Superior temporal gyrus (tissue), 1 donor: ENCODE measurements at regions not wholly inside any gene's neighbourhood (a gene's known extent, or its start where the extent isn't known, plus 50 kb on each side); places are given as distances from the start of the nearest gene placed in this dataset.

Experiments
- DNase-seq: peaks from one replicate; pipeline ENCODE4 v3.0.0-alpha.2; 2016; ENCODE audit errors: extremely low spot score

- DNase-seq: no peak
Observed at GRCh38 chr6:47360388-47360787, 50.7 kb upstream of the TNFRSF21 start.

- no peak for DNase-seq
Observed at GRCh38 chr6:47362857-47363461, 53.3 kb upstream of the TNFRSF21 start.

DNA sequence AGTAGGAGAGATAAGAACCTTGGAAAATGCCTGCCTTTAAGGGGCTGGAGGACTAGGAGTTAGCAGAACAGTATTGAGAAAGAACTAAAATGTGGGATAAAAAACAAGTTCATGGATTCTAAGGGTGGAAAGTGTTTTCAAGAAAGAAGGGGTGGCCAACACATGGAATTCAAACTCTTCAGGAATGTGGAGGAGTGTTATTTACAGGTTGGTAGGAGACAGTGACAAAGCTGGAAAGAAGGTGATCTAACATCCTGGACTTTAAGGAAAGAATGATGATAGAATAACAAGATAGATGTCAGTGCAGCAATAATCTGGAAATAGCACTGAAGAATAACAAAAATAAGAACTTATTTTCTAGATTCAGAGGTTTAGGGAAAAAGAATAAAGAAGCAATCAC lies 54.0 kb upstream of the TNFRSF21 start:
- DNase-seq: no peak

GRCh38 chr6:47366335-47366890 lies 56.7 kb upstream of the TNFRSF21 start:
- DNase-seq: no peak

GRCh38 chr6:47371139-47371869 lies 61.6 kb upstream of the TNFRSF21 start:
- DNase-seq: no peak

DNA sequence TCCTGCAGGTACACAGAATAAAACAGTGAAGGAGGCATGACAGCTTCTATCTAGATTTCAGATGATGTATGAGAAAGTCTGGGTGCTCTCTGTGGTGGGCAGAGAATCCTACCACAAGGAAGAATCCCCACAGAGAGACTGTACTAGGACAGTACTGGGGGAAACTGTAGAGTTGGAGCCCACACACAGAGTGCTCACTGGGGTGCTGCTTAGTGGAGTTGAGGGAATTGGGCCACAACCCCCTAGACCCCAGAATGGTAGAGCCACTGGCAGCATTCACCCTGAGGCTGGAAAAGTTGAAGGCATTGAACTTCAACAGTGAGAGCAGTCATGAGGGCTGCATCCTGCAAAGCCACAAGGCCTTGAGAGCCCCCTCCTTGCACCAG lies 62.2 kb upstream of the TNFRSF21 start:
- DNase-seq: no peak

- DNase-seq: no peak
Observed at GRCh38 chr6:47372318-47372717, 62.6 kb upstream of the TNFRSF21 start.

DNA sequence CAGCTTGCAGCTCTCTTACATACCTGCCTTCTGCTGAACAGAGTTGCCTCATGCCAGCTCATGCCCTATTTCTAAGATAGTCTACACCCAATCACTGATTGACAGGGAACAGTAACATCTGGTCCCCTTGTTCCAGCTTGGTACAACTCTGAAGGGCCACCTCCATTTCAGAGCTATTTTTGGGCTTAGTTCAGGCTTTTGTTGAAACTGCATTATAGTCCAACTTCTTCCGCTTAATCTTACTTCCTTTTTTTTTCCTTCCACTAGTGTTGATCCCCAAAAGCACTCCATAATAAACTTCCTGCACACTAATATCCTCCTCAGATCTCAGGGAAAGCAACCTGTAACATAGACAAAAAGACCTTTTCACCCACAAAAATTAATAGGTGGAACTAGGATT lies 65.7 kb upstream of the TNFRSF21 start:
- DNase-seq: no peak

DNA sequence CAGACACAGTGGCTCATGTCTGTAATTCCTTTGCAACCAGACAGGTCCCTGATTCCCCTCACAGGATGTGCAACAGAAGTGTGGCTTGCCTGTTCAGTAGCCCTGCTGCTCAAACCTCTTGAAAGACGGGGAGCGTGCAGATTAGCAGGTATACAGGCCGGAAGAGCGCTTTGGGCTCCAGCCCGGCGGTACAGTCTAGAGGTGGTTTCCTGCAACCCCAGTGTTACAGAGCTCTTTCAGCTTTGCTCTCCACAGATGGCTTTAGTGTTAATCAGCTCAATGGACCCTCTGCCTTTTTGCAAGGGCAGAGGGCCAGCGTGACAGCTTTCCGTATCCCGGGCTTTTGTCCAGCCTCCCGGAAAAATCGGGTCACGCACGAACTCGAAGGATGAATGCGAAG lies 67.2 kb upstream of the TNFRSF21 start:
- DNase-seq: no peak

DNA sequence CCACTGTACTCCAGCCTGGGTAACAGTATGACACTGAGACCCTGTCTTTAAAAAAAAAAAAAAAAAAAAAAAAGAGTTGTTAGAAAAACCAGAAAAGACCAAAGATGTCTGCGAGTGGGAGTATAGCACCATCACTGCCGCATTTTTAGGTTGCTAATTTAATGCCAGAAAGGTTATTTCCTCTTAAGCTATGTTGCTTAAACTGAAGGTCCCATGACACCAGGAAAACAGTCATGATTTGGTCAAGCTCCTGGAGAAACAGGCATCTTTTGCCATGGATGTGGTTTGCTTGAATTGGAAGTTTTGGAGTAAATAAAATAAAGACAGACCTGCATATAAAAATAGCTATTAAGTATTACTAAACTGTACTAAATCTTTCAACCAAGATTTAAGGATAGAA lies 68.3 kb upstream of the TNFRSF21 start:
- no peak for DNase-seq

GRCh38 chr6:47379328-47379727 lies 69.6 kb upstream of the TNFRSF21 start:
- no peak for DNase-seq

- no peak for DNase-seq
Observed at GRCh38 chr6:47380251-47380650, 70.5 kb upstream of the TNFRSF21 start.

DNA sequence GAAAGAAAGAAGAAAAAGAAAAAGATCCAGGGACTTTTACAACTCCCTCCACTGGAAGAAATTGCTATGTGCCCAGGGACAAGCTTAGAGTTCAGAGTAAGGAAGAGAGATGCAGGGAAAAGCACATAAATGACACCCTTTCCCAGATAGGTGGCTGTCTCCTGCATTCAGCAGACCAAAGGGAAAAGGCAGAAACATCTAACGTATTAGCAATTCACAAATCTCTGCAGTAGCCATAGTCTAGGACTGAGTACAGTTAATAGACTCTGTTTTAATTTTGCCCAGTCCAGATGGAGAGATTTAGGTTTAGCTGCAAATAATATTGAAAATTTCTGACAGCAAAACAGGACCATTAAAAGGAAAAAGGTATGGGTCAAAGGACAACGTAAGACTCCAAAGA lies 71.3 kb upstream of the TNFRSF21 start:
- no peak for DNase-seq

- DNase-seq: no peak
Observed at GRCh38 chr6:47383360-47383759, 73.7 kb upstream of the TNFRSF21 start.

DNA sequence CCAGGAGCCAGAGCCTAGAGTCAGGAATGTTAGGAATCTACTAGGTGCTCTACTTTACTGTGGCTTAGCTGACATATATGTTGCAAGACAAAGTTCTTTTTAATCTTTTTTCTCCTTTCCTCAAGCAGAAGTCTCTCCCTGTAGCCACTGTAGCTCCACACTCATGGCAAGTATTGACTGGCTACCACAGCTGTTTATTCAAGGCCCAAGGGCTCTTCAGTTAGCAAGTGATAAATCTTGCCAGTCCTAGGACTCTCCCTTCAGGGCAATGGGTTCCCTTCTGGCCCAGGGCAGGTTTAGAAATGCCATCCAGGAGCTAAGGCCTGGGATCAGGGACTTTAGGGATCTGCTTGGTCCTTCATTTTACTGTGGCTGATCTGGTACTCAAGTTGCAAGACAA lies 82.0 kb upstream of the TNFRSF21 start:
- DNase-seq: no peak

GRCh38 chr6:47392251-47392650 lies 82.5 kb upstream of the TNFRSF21 start:
- DNase-seq: no peak

DNA sequence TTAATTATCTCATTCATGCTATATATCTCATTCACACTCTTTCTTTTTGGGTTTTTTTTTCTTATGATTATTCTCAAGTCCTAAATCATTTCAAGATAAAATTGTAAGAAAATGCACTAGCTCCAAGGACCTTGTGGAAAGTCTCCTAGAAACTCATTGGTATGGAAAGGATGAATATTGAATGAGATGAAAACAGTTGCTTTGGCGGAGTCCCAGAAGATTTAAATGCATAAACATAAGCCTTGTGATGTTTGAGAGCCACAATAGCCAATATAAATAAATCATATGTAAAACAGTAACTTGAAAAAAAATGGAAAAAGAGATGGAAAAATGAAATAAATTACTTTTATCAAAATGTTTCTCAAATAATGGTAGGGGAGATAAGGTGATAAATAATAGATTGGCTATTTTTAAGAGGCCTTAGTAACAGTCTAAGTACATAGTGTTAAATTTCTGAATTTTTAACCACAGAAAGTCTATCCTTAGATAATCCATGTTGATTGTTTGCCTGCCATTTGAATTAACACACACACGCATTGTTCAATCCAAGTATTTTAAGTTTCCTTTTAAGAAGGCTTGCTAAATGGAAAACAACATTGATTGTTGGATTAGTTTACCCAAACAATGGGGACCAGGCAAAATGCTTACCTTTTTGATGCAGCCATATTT lies 81.1 kb upstream of the CD2AP start:
- DNase-seq: no peak

DNA sequence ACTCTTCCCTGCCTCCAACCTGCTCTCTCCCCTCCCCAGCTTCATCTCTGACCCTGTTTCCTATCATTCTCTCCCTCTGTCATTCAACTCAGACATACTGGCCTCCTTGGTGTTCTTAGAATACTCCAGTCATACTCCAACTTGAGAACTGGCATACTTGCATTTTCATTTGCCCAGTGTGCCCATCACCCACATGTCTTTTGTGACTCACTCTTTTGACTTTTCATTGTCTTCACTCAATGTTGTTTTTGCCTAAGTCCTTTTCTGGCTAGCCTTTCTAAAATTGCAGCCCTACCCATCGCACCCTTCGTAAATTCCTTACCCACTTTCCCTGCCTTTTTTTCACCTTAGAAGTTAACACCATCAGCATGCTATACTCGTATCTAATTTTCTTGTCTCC lies 77.0 kb upstream of the CD2AP start:
- no peak for DNase-seq

DNA sequence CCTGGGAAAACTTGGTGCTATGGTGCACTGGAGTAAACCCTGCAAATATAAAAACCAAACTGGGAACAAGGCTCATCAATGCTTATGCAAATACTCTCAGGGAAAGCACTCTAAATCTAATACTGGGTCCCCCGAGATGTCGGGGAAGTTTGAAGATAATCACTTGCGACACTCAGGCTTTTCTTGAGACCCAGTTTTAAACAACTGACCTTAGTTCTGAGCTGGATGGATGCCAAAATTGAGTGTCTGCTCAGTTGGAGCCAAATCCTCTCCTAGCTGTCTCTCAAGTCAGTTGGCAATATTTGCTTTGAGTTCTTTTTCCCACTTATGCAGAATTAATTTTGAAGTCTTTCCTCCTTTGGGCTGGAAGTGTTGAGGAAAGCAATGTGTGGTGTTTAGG lies 75.5 kb upstream of the CD2AP start:
- no peak for DNase-seq

GRCh38 chr6:47403056-47403455 lies 74.5 kb upstream of the CD2AP start:
- no peak for DNase-seq

GRCh38 chr6:47403801-47404200 lies 73.8 kb upstream of the CD2AP start:
- DNase-seq: no peak

DNA sequence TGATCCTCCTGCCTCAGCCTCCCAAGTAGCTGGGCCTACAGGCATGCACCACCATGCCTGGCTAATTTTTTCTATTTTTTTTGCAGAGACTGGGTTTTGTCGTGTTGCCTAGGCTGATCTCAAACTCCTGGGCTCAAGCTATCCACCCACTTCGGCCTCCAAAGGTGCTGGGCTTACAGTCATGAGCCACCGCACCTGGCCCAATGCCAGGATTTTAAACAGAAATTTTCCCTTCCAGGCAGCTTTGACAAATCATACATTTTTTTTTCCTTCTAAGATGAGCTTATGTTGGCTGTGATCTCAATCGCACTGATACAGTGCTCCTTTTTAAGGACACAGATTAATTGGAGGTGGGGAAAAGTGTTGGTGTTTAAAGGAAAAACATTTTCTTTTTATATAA lies 73.2 kb upstream of the CD2AP start:
- no peak for DNase-seq

DNA sequence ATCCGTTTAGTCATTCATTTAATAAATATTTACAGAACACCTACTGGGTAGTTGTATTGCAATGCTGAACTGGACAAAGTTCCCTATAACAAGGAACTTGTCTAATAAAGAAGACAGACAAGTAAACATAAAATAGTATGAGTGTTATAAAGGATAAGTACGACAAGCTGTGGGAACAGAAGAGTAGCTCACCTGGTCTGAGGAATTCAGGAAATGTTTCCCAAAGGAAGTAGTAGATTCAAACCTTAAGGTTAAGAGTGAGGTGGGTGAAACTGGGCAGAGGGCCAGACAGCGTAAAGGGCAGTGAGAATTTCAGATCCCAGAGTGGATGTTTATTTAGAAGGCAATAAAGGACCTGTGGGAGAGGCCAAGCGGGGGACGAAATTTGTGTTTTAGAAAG lies 72.3 kb upstream of the CD2AP start:
- DNase-seq: no peak
